Effector memory CD4-positive, alpha-beta T cell (primary cell): ENCODE measurements at regions not wholly inside any gene's neighbourhood (a gene's known extent, or its start where the extent isn't known, plus 50 kb on each side); places are given as distances from the start of the nearest gene placed in this dataset.
"Not testable (repeated sequence)": the region's sequence is repeated elsewhere in the genome, so short reads cannot be mapped to it uniquely, and the experiment has no call there.

ENCODE experiments used
- DNase-seq, 3 donors: peaks; one replicate each; pipeline ENCODE4 v3.0.0-alpha.2; 2020
- H3K27ac ChIP-seq: 2 replicates; pipeline ENCODE4 v1.7.0; 2013; ENCODE audit warnings: mild to moderate bottlenecking, low read length, moderate library complexity; ENCODE audit not compliant: insufficient read depth, poor library complexity, severe bottlenecking
- H3K27me3 ChIP-seq: replicated peaks from 2 replicates; pipeline ENCODE4 v1.7.0; 2013; ENCODE audit warnings: mild to moderate bottlenecking, low read length; ENCODE audit not compliant: insufficient read depth, control insufficient read depth, poor library complexity, severe bottlenecking
- H3K36me3 ChIP-seq: 2 replicates; pipeline ENCODE4 v1.7.0; 2013; ENCODE audit warnings: mild to moderate bottlenecking, low read length, moderate library complexity; ENCODE audit not compliant: control insufficient read depth, insufficient read depth
- H3K4me1 ChIP-seq: 2 replicates; pipeline ENCODE4 v1.7.0; 2013; ENCODE audit warnings: low read length, mild to moderate bottlenecking; ENCODE audit not compliant: control insufficient read depth, insufficient read depth, poor library complexity, severe bottlenecking
- H3K4me3 ChIP-seq: 2 replicates; pipeline ENCODE4 v1.7.0; 2013; ENCODE audit warnings: low read length, low read depth, mild to moderate bottlenecking; ENCODE audit not compliant: insufficient read depth, poor library complexity, severe bottlenecking
- H3K9me3 ChIP-seq: 2 replicates; pipeline ENCODE4 v1.7.0; 2013; ENCODE audit warnings: mild to moderate bottlenecking, low read length, moderate library complexity; ENCODE audit not compliant: control insufficient read depth

DNA sequence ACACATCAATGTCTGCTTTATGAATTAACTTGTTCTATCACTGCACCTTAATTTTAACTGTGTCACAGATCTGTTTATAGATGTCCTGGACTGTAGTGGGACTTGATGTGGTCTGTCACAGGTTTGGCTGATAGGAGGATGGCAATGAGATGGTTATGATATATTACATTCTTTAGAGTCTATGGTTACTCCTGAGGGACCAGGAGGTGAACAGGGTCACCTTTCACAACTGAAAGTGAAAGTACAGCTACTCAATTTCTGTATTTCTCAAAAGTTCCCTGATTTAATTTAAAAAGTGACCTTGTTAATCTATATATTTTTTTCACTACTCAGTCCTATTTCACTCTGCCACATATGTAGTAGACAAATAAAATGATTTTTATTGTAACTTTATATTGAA, 1284.1 kb upstream of the GYPC start:
- H3K4me1 ChIP-seq: no peaks in the 10 kb centered on the region
- DNase-seq: no peak
- H3K36me3 ChIP-seq: no peaks in the 10 kb centered on the region
- H3K9me3 ChIP-seq: no peaks in the 10 kb centered on the region
- no peak overlapping the region for H3K27ac ChIP-seq
- no peak overlapping the region for H3K4me3 ChIP-seq
- H3K27me3 ChIP-seq: no peaks in the 10 kb centered on the region

DNA sequence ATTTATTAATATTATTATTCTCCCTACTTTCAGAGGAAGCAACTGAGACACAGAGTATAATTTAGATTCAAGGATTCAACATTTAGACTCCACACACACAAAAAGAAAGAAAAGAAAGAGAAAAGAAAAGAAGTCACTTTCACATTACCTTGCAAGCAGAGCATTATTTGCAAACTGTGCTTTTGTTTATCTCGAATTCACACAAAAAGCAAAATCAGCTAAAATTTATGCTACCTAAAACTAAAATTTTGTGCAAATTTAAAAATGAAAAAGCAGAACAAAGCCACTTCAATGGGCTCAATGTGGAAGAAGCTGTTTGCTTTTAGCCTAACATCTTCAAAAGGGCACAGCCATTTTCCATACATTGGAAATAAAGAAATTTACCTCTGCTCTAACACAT, 1282.7 kb upstream of the GYPC start:
- no peak for DNase-seq
- H3K9me3 ChIP-seq: no peaks in the 10 kb centered on the region
- no peaks in the 10 kb centered on the region for H3K36me3 ChIP-seq
- H3K27ac ChIP-seq: no peak overlapping the region
- H3K4me1 ChIP-seq: no peaks in the 10 kb centered on the region
- no peaks in the 10 kb centered on the region for H3K27me3 ChIP-seq
- no peak overlapping the region for H3K4me3 ChIP-seq

DNA sequence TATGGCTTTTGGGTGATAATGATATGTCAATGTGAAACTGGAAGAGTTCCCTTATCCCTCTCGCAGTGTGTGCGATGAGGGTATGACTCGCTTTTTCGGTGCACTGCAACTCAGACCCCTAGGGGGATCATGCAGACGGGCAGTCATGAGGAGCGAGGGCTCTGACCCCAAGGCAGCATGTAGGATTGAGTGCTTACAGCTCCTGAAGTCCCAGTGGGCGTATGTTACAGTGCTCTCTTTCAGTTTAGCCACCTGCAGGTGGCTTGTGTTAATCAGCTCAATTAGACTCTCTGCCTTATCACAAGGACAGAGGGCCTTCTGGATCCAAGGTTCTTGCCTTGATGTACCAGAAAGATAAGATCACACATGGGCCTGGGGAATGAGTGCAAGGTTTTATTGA, 1269.9 kb upstream of the GYPC start:
- Histone ChIP-seq H3K36me3 (no peaks in the 10 kb centered on the region), H3K27me3 (no peaks in the 10 kb centered on the region), H3K4me1 (no peaks in the 10 kb centered on the region), H3K9me3 (peaks cover 5% of the 10 kb centered on the region), H3K4me3 (no peak overlapping the region), H3K27ac (no peak overlapping the region)
- no peak for DNase-seq

DNA sequence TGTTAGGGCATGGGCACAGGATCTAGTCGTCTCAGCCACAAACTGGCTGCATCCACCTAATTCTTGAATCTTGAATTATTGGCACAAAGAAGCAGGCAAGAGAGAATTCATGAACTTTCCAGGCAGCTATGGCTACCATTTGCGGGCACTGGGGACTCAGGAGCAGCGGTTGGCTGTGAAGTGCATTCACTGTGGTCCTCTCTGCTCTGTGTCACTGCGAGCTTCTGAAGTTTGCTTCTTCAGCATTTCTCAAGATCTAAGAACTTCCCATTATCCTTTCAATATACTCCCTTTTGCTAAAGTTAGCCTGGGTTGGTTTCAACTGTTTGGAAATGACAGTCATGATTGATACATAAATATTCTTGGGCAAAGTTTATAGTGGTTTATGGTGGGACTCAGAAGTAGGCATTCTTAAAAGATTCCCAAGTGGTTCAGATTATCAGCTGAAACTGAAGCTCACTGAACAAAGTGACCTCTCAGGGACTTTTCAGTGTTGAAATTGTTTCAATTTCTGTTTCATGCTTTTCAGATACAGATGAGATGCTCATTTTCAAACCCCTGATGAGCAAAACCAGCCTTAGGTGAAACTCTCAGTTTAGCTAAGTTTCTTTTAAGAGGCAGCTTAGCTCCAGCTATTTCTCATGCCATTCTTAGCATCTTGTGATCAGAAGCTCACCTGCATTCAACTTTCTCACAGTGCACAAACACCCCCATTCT, 1258.3 kb upstream of the GYPC start:
- no peak for DNase-seq
- Histone ChIP-seq H3K9me3 (no peaks in the 10 kb centered on the region), H3K27me3 (no peaks in the 10 kb centered on the region), H3K36me3 (no peaks in the 10 kb centered on the region), H3K4me1 (no peaks in the 10 kb centered on the region), H3K27ac (no peak overlapping the region), H3K4me3 (no peak overlapping the region)

DNA sequence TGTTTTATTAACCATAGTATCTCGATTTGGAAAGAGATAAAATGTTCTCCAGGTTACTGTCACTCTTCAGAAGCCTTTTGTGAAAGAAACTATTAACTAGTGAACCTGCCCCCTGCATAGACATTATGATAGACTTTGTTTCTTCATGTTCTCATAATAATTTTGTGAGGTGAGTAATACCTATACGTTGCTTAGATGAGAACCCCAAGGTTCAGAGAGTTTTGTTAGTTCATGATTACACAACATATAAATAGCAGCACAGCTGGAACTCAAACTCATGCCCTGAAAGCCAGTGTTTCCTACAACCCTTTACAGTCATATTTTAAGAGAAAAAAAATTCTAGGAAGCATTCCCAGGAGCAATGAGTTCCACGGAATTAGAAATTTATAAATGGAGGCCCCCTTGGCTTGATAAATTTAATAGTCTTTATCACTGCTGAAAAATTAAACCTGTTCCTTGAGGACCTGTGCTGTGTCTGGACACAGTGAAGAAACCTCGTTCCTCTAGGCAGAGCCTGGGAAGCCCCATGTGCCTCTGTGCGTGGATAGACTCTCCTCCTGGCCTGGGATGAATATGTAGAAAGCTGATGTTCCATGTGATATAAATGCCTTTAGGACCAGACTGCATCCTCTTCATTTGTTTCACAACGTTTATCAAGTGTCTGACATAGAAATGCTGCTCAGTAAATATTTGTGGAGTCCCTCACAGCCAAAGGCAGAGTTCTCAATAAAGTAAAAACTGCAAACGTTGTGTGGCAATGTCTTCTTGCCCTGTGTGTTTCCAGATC, 1257.0 kb upstream of the GYPC start:
- Histone ChIP-seq H3K36me3 (no peaks in the 10 kb centered on the region), H3K4me3 (no peak overlapping the region), H3K4me1 (no peaks in the 10 kb centered on the region), H3K27me3 (no peaks in the 10 kb centered on the region), H3K9me3 (no peaks in the 10 kb centered on the region), H3K27ac (no peak overlapping the region)
- no peak for DNase-seq

DNA sequence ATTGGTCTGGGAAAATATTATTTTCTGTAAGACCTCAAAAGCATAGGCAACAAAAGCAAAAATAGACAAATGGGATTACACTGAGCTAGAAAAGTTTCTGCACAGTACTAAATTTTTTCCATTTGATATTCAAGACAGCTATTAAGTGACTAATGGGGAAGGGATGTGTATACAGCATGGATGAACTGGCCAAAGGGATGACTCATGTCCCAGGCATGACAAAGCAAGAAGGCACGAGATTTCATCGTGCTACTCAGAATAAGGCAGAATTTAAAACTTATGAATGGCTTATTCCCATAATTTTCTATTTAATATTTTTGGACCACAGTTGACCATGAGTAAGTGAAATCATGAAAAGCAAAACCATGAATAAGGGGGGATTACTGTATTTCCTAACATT, 1250.1 kb upstream of the GYPC start:
- H3K9me3 ChIP-seq: no peaks in the 10 kb centered on the region
- no peak overlapping the region for H3K4me3 ChIP-seq
- no peaks in the 10 kb centered on the region for H3K27me3 ChIP-seq
- no peaks in the 10 kb centered on the region for H3K4me1 ChIP-seq
- no peak for DNase-seq
- no peaks in the 10 kb centered on the region for H3K36me3 ChIP-seq
- no peak overlapping the region for H3K27ac ChIP-seq

DNA sequence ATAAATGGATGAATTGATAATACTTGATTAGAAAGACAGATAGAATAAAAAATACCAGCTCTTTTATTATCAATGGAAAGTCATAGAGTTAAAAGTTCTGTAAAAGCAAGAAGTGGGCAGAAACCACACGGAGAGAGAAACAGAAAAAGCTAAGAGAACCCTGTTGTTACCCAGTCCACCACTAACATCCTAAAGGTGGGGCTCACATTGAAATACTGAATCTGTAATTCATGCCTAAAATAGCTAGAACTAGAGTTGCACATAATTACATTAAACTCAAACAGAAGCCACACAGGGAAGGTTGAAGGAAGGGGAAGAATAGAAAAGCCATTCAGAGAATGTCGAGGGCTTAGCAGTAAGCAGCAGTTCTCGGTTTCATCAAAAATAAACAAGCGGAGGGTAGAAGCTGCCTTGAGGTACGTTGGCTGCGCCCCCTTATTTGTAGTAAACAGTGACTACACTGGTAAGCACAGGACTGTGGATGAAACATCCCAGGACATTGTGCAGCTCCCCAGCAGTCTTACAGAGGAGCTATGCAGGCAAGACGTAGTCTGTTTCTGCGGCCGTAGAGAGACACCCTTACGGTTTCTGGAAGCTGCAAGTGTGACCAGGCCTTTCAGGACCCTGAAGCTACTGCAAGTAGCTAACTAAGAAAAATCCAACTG, 1247.0 kb upstream of the GYPC start:
- no peaks in the 10 kb centered on the region for H3K36me3 ChIP-seq
- H3K4me3 ChIP-seq: no peak overlapping the region
- H3K4me1 ChIP-seq: no peaks in the 10 kb centered on the region
- DNase-seq: no peak
- H3K9me3 ChIP-seq: no peaks in the 10 kb centered on the region
- H3K27ac ChIP-seq: no peak overlapping the region
- H3K27me3 ChIP-seq: no peaks in the 10 kb centered on the region

DNA sequence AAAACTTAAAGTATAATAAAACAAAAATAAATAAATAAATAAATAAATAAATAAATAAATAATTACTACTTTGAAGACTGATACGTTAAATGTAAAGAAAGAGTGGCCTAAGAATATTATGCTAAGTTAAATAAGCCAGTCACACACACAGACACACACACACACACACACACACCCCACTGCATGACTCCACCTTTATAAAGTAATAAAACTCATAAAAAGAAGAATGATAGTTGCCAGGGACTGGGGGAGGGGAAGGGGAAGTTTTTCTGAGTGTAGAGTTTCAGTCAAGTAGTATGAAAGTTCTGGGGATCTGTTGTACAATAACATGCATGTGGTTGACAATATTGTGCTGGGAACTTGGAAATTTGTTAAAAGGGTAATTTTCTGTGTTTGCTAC, 1237.5 kb upstream of the GYPC start:
- no peaks in the 10 kb centered on the region for H3K36me3 ChIP-seq
- no peaks in the 10 kb centered on the region for H3K9me3 ChIP-seq
- no peak overlapping the region for H3K27ac ChIP-seq
- no peaks in the 10 kb centered on the region for H3K4me1 ChIP-seq
- no peaks in the 10 kb centered on the region for H3K27me3 ChIP-seq
- no peak for DNase-seq
- no peak overlapping the region for H3K4me3 ChIP-seq

DNA sequence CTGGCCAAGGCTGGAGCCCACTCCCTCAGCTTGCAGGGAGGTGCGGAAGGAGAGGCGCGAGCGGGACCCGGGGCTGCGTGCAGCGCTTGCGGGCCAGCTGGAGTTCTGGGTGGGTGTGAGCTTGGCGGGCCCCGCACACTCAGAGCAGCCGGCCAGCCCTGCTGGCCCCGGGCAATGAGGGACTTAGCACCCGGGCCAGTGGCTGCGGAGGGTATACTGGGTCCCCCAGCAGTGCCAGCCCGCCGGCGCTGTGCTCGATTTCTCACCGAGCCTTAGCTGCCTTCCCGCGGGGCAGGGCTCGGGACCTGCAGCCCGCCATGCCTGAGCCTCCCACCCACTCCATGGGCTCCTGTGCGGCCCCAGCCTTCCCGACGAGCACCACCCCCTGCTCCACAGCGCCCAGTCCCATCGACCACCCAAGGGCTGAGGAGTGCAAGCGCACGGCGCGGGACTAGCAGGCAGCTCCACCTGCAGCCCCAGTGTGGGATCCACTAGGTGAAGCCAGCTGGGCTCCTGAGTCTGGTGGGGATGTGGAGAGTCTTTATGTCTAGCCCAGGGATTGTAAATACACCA, 1233.7 kb upstream of the GYPC start:
- not testable (repeated sequence) for H3K27me3 ChIP-seq, H3K36me3 ChIP-seq, H3K4me1 ChIP-seq, H3K27ac ChIP-seq, H3K9me3 ChIP-seq, H3K4me3 ChIP-seq, DNase-seq
